Endothelial cell of umbilical vein (primary cell): ENCODE measurements at regions not wholly inside any gene's neighbourhood (a gene's known extent, or its start where the extent isn't known, plus 50 kb on each side); places are given as distances from the start of the nearest gene placed in this dataset.

Experiments
- BruUV-seq: library from RNA; stranded (reverse); fragments of 400-500 nt; replicated peaks from 2 replicates; lab custom pipeline; 2021; lab: Mats Ljungman, UMichigan
- CTCF ChIA-PET: fragments of 300-600, 350-600 bp; sonication (Branson Sonifier 250); formaldehyde crosslinking; loops from one replicate; lab custom pipeline; 2021; ENCODE audit warnings: antibody characterized with exemption, inconsistent platforms; lab: Charles Lee
- POLR2A ChIA-PET: fragments of 300-600, 350-600 bp; sonication (Branson Sonifier 250); formaldehyde crosslinking; loops from one replicate; lab custom pipeline; 2021; ENCODE audit warnings: antibody characterized with exemption, inconsistent platforms; lab: Charles Lee
- DNase-seq: peaks from one replicate; pipeline ENCODE4 v3.0.0-alpha.2; 2011; ENCODE audit warnings: low read depth, low spot score
- FAIRE-seq: peaks from 2 replicates; lab custom pipeline; 2011; peaks lifted over from hg19 to GRCh38; lab: Jason Lieb, UNC
- H2AFZ ChIP-seq: 2 replicates; pipeline ENCODE4 v1.6.0; 2012; ENCODE audit warnings: low read depth, low read length, control low read depth, inconsistent platforms
- H3K27ac ChIP-seq: 2 replicates; pipeline ENCODE4 v1.5.1; 2011; ENCODE audit warnings: low read depth, mild to moderate bottlenecking, control low read depth, low read length, moderate library complexity; ENCODE audit not compliant: insufficient read depth
- H3K27me3 ChIP-seq, 2 experiments: 2 replicates each; pipeline versions ENCODE4 v1.6.0 to v1.6.1; 2011; ENCODE audit warnings: low read length in 2 of 2, mixed read lengths in 1 of 2; ENCODE audit not compliant: control insufficient read depth in 2 of 2, insufficient read depth in 2 of 2
- H3K36me3 ChIP-seq, 2 experiments: 2 replicates in 1 of 2; 3 replicates in 1 of 2; pipeline ENCODE4 v1.5.1; 2011; ENCODE audit warnings: low read length in 2 of 2, mild to moderate bottlenecking in 1 of 2, moderate library complexity in 1 of 2; ENCODE audit not compliant: control insufficient read depth in 2 of 2, insufficient read depth in 2 of 2; ENCODE audit errors: extremely low read depth in 1 of 2
- H3K4me1 ChIP-seq: 3 replicates; pipeline ENCODE4 v1.5.1; 2011; ENCODE audit warnings: mild to moderate bottlenecking, low read length; ENCODE audit not compliant: control insufficient read depth, insufficient read depth; ENCODE audit errors: extremely low read depth
- H3K4me2 ChIP-seq: 2 replicates; pipeline ENCODE4 v1.6.1; 2011; ENCODE audit warnings: low read length, control low read depth, mixed read lengths; ENCODE audit not compliant: insufficient read depth
- H3K4me3 ChIP-seq, 3 experiments: fragments of 200-600 bp in 1 of 3; sonication (generic), shearing (Covaris generic) in 1 of 3; replicated peaks in 1 of 3; 2 replicates each; pipeline ENCODE4 v1.5.1; 2011 to 2016; ENCODE audit warnings: control low read depth in 3 of 3, low read length in 3 of 3, mild to moderate bottlenecking in 2 of 3, inconsistent platforms in 1 of 3, low read depth in 1 of 3, moderate library complexity in 1 of 3; ENCODE audit not compliant: insufficient read depth in 1 of 3
- H3K79me2 ChIP-seq: 2 replicates; pipeline ENCODE4 v1.6.0; 2012; ENCODE audit warnings: low read length, inconsistent platforms; ENCODE audit not compliant: control insufficient read depth, insufficient read depth
- H3K9ac ChIP-seq: replicated peaks from 2 replicates; pipeline ENCODE3; 2011; ENCODE audit warnings: low read length, control low read depth; ENCODE audit not compliant: insufficient read depth; ENCODE audit errors: extremely low read depth
- H3K9me1 ChIP-seq: replicated peaks from 3 replicates; pipeline ENCODE4 v1.6.0; 2011; ENCODE audit warnings: mild to moderate bottlenecking, low read length; ENCODE audit not compliant: control insufficient read depth, insufficient read depth; ENCODE audit errors: extremely low read depth
- H3K9me3 ChIP-seq: replicated peaks from 2 replicates; pipeline ENCODE4 v1.5.1; 2012; ENCODE audit warnings: low read length, inconsistent platforms; ENCODE audit not compliant: control insufficient read depth, insufficient read depth
- H4K20me1 ChIP-seq: replicated peaks from 2 replicates; pipeline ENCODE3; 2011; ENCODE audit warnings: mild to moderate bottlenecking, low read length; ENCODE audit not compliant: control insufficient read depth, insufficient read depth; ENCODE audit errors: extremely low read depth
- CTCF ChIP-seq, 2 donors: IDR thresholded peaks; 1 replicate in 1 of 2; 2 replicates in 1 of 2; pipeline ENCODE4 v1.5.1; 2011; ENCODE audit warnings: low read length in 2 of 2, mild to moderate bottlenecking in 2 of 2, moderate library complexity in 2 of 2, control low read depth in 1 of 2, inconsistent platforms in 1 of 2, low read depth in 1 of 2; ENCODE audit not compliant: insufficient read depth in 1 of 2; ENCODE audit errors: extremely low read depth in 1 of 2
- EZH2 ChIP-seq: IDR thresholded peaks from 2 replicates; pipeline ENCODE4 v1.6.1; 2012; ENCODE audit warnings: borderline replicate concordance, low read depth, mild to moderate bottlenecking, moderate library complexity, low read length, inconsistent platforms; ENCODE audit not compliant: severe bottlenecking
- FOS ChIP-seq: IDR thresholded peaks from 2 replicates; pipeline ENCODE4 v1.6.1; 2011; ENCODE audit warnings: mild to moderate bottlenecking, low read length, moderate library complexity, borderline replicate concordance; ENCODE audit not compliant: insufficient read depth
- GATA2 ChIP-seq: IDR thresholded peaks from 2 replicates; pipeline ENCODE4 v1.7.0; 2011; ENCODE audit warnings: low read depth, mild to moderate bottlenecking, moderate library complexity, mixed read lengths, low read length; ENCODE audit not compliant: insufficient read length, insufficient read depth
- JUN ChIP-seq: IDR thresholded peaks from 2 replicates; pipeline ENCODE4 v1.6.1; 2011; ENCODE audit warnings: borderline replicate concordance, low read depth; ENCODE audit not compliant: insufficient read length, insufficient read depth
- MAX ChIP-seq: IDR thresholded peaks from 2 replicates; pipeline ENCODE4 v1.6.1; 2011; ENCODE audit not compliant: insufficient read depth, insufficient read length
- MYC ChIP-seq: IDR thresholded peaks from one replicate; pipeline ENCODE4 v1.6.1; 2011; ENCODE audit warnings: mild to moderate bottlenecking, low read depth, low read length
- POLR2A ChIP-seq: IDR thresholded peaks from 2 replicates; pipeline ENCODE4 v1.6.1; 2012; ENCODE audit warnings: low read depth, mild to moderate bottlenecking, control low read depth, low read length
- POLR2AphosphoS5 ChIP-seq: IDR thresholded peaks from 2 replicates; pipeline ENCODE4 v1.6.1; 2012; ENCODE audit warnings: low read depth, mild to moderate bottlenecking, control low read depth, low read length, moderate library complexity; ENCODE audit not compliant: insufficient read depth
- dilution Hi-C: fragments of 300-500 bp; cut with MboI; formaldehyde crosslinking; loops from one replicate; pipeline ENCODE4 v1.15.0; 2019; ENCODE audit warnings: low sequenced_read_pairs; ENCODE audit not compliant: extremely low pct_ligation_motif_present
- intact Hi-C: fragments of 100-400 bp; cut with micrococcal nuclease; formaldehyde crosslinking; loops from one replicate; pipeline ENCODE4 v1.10.0; 2022

GRCh38 chr2:65580824-65581223 is 148.4 kb upstream of the SPRED2 start:
- Histone ChIP-seq H4K20me1 (no peaks in the 10 kb centered on the region), H2AFZ (no peak overlapping the region), H3K4me1 (peaks cover 11% of the 10 kb centered on the region), H3K9me3 (no peaks in the 10 kb centered on the region), H3K4me3 (no peak overlapping the region), H3K27me3 (no peaks in the 10 kb centered on the region), H3K36me3 (no peaks in the 10 kb centered on the region), H3K9me1 (no peaks in the 10 kb centered on the region), H3K4me2 (no peak overlapping the region), H3K27ac (no peak overlapping the region), H3K79me2 (no peaks in the 10 kb centered on the region), H3K9ac (no peak overlapping the region)
- no TSS peak for BruUV-seq
- CTCF ChIA-PET, result no interaction called here
- TF ChIP-seq EZH2 (no peak), GATA2 (no peak), FOS (no peak), POLR2A (no peak), POLR2AphosphoS5 (no peak), CTCF (IDR thresholded peaks at IDR 0.05; ENCODE audit: extremely low read depth in 1 of 2, insufficient read depth in 1 of 2, low read depth in 1 of 2, low read length in 2 of 2) (no peak), JUN (no peak), MYC (no peak), MAX (no peak)
- POLR2A ChIA-PET, result no interaction called here
- DNase-seq (no peak), FAIRE-seq (no peak)
- intact Hi-C loops, result no loop called here
- dilution Hi-C loops, result no loop called here
